ENCODE measurements at regions not wholly inside any gene's neighbourhood (a gene's known extent, or its start where the extent isn't known, plus 50 kb on each side); places are given as distances from the start of the nearest gene placed in this dataset.

DNA sequence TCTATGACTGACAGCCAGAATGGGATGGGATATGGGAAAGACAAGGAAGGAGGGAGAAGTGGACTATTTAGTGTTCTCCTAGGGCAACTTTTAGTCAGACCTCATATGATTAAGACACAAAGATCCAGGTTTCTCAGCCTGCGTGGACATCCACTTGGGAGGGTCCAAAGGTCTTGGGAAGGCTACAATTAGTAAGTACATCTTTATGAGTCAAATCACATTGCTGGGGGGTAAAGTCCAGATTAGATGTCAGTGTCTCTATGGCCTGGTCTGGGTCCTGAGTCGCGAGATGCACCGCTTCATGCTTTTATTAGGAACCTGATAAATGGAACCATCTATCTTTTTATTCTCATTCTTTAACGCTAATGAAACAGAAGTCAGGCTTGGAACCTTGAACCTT is 378.4 kb upstream of the ASIC2 start:
- ATAC-seq: no peak
- TF ChIP-seq SNAI2 (CRISPR knock-in tag; IDR thresholded peaks at IDR 0.05) (no peak), ZFP30 (CRISPR knock-in tag; IDR thresholded peaks at IDR 0.05) (no peak), BACH2 (CRISPR knock-in tag; IDR thresholded peaks at IDR 0.05; ENCODE audit: borderline replicate concordance) (no peak), TCF4 (CRISPR knock-in tag; IDR thresholded peaks at IDR 0.05; ENCODE audit: borderline replicate concordance) (no peak), TOX (CRISPR knock-in tag; IDR thresholded peaks at IDR 0.05; ENCODE audit: borderline replicate concordance) (no peak), ZNF8 (CRISPR knock-in tag; IDR thresholded peaks at IDR 0.05) (no peak), CSRNP3 (CRISPR knock-in tag; IDR thresholded peaks at IDR 0.05) (no peak), PPARA (CRISPR knock-in tag; IDR thresholded peaks at IDR 0.05; ENCODE audit: borderline replicate concordance) (no peak), ZFP3 (CRISPR knock-in tag; IDR thresholded peaks at IDR 0.05) (no peak), ZNF70 (CRISPR knock-in tag; IDR thresholded peaks at IDR 0.05) (no peak)
- TF ChIP-seq, protein P1, sequence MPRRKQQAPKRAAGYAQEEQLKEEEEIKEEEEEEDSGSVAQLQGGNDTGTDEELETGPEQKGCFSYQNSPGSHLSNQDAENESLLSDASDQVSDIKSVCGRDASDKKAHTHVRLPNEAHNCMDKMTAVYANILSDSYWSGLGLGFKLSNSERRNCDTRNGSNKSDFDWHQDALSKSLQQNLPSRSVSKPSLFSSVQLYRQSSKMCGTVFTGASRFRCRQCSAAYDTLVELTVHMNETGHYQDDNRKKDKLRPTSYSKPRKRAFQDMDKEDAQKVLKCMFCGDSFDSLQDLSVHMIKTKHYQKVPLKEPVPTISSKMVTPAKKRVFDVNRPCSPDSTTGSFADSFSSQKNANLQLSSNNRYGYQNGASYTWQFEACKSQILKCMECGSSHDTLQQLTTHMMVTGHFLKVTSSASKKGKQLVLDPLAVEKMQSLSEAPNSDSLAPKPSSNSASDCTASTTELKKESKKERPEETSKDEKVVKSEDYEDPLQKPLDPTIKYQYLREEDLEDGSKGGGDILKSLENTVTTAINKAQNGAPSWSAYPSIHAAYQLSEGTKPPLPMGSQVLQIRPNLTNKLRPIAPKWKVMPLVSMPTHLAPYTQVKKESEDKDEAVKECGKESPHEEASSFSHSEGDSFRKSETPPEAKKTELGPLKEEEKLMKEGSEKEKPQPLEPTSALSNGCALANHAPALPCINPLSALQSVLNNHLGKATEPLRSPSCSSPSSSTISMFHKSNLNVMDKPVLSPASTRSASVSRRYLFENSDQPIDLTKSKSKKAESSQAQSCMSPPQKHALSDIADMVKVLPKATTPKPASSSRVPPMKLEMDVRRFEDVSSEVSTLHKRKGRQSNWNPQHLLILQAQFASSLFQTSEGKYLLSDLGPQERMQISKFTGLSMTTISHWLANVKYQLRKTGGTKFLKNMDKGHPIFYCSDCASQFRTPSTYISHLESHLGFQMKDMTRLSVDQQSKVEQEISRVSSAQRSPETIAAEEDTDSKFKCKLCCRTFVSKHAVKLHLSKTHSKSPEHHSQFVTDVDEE (CRISPR knock-in tag; IDR thresholded peaks at IDR 0.05): no peak
- TF ChIP-seq, protein P2, sequence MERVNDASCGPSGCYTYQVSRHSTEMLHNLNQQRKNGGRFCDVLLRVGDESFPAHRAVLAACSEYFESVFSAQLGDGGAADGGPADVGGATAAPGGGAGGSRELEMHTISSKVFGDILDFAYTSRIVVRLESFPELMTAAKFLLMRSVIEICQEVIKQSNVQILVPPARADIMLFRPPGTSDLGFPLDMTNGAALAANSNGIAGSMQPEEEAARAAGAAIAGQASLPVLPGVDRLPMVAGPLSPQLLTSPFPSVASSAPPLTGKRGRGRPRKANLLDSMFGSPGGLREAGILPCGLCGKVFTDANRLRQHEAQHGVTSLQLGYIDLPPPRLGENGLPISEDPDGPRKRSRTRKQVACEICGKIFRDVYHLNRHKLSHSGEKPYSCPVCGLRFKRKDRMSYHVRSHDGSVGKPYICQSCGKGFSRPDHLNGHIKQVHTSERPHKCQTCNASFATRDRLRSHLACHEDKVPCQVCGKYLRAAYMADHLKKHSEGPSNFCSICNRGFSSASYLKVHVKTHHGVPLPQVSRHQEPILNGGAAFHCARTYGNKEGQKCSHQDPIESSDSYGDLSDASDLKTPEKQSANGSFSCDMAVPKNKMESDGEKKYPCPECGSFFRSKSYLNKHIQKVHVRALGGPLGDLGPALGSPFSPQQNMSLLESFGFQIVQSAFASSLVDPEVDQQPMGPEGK (CRISPR knock-in tag; IDR thresholded peaks at IDR 0.05; ENCODE audit: borderline replicate concordance): no peak
- TF ChIP-seq, protein P3, sequence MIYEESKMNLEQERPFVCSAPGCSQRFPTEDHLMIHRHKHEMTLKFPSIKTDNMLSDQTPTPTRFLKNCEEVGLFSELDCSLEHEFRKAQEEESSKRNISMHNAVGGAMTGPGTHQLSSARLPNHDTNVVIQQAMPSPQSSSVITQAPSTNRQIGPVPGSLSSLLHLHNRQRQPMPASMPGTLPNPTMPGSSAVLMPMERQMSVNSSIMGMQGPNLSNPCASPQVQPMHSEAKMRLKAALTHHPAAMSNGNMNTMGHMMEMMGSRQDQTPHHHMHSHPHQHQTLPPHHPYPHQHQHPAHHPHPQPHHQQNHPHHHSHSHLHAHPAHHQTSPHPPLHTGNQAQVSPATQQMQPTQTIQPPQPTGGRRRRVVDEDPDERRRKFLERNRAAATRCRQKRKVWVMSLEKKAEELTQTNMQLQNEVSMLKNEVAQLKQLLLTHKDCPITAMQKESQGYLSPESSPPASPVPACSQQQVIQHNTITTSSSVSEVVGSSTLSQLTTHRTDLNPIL (CRISPR knock-in tag; IDR thresholded peaks at IDR 0.05; ENCODE audit: low read depth): no peak

DNA sequence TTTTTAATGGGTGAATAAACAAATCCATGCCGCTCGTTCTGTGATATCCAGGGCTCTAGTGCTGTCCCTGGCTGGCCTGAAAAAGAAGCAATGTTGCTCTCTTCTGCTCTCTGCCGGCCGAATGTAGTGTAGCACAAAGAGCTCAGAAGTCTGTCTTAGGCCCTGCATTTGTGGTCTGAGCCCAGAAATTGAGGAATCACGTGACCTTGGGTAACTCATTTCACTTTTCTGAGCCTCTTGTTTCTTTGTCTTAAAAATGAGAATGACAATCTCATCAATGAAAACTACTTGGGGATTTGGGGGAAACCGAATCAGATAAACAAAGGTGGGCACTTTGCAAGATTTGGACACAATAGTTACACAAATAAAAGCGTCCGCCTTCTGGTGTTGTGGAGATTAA is 381.6 kb upstream of the ASIC2 start:
- ATAC-seq: peak; percentile 95

More for the DNA sequence above, 381.6 kb upstream of the ASIC2 start:
- no peak for TF ChIP-seq ZFP3 (CRISPR knock-in tag; IDR thresholded peaks at IDR 0.05)
- TF ChIP-seq, protein P4, sequence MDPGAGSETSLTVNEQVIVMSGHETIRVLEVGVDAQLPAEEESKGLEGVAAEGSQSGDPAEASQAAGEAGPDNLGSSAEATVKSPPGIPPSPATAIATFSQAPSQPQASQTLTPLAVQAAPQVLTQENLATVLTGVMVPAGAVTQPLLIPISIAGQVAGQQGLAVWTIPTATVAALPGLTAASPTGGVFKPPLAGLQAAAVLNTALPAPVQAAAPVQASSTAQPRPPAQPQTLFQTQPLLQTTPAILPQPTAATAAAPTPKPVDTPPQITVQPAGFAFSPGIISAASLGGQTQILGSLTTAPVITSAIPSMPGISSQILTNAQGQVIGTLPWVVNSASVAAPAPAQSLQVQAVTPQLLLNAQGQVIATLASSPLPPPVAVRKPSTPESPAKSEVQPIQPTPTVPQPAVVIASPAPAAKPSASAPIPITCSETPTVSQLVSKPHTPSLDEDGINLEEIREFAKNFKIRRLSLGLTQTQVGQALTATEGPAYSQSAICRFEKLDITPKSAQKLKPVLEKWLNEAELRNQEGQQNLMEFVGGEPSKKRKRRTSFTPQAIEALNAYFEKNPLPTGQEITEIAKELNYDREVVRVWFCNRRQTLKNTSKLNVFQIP (CRISPR knock-in tag; IDR thresholded peaks at IDR 0.05; ENCODE audit: borderline replicate concordance, low read depth): no peak
- TF ChIP-seq CSDC2 (CRISPR knock-in tag; IDR thresholded peaks at IDR 0.05): no peak
- TF ChIP-seq, protein P1 (CRISPR knock-in tag; IDR thresholded peaks at IDR 0.05): no peak
- TF ChIP-seq RARB (CRISPR knock-in tag; IDR thresholded peaks at IDR 0.05): no peak
- TF ChIP-seq, protein P3 (CRISPR knock-in tag; IDR thresholded peaks at IDR 0.05; ENCODE audit: low read depth): no peak
- no peak for TF ChIP-seq BACH2 (CRISPR knock-in tag; IDR thresholded peaks at IDR 0.05; ENCODE audit: borderline replicate concordance)
- no peak for TF ChIP-seq ZNF565 (CRISPR knock-in tag; conservative IDR thresholded peaks at IDR 0.05; ENCODE audit: low read depth)
- no peak for TF ChIP-seq GLIS3 (CRISPR knock-in tag; IDR thresholded peaks at IDR 0.05)
